ENCODE measurements at regions not wholly inside any gene's neighbourhood (a gene's known extent, or its start where the extent isn't known, plus 50 kb on each side); places are given as distances from the start of the nearest gene placed in this dataset.

DNA sequence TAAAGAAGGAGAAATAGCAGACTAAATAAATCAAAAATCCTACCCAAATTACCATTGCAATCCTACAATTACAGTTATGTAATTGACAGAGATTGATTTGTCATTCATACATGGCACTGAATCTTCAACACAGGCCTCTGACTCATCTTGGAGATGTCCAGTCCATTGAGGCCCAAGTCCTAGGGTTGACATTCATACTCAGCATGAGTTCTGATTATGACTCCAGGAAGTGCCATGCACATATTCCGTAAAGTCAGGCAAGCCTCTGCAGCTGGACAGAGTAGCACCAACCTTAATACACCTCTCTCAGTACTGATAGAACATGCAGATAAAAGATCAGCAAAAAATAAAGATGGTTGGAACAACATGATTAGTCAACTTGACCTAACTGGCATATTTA is 353.7 kb upstream of the NFE2L3 start:
- no peak overlapping the region for H3K27ac ChIP-seq
- no peaks in the 10 kb centered on the region for H3K36me3 ChIP-seq
- H3K4me1 ChIP-seq (ENCODE audit: control insufficient read depth in 1 of 2, insufficient read depth in 1 of 2, low read depth in 1 of 2, low read length in 1 of 2), result no peaks in the 10 kb centered on the region
- TF ChIP-seq, protein P1, sequence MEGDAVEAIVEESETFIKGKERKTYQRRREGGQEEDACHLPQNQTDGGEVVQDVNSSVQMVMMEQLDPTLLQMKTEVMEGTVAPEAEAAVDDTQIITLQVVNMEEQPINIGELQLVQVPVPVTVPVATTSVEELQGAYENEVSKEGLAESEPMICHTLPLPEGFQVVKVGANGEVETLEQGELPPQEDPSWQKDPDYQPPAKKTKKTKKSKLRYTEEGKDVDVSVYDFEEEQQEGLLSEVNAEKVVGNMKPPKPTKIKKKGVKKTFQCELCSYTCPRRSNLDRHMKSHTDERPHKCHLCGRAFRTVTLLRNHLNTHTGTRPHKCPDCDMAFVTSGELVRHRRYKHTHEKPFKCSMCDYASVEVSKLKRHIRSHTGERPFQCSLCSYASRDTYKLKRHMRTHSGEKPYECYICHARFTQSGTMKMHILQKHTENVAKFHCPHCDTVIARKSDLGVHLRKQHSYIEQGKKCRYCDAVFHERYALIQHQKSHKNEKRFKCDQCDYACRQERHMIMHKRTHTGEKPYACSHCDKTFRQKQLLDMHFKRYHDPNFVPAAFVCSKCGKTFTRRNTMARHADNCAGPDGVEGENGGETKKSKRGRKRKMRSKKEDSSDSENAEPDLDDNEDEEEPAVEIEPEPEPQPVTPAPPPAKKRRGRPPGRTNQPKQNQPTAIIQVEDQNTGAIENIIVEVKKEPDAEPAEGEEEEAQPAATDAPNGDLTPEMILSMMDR (IDR thresholded peaks at IDR 0.05), result no peak
- H3K9me3 ChIP-seq, result no peaks in the 10 kb centered on the region
- H3K27me3 ChIP-seq, result peaks cover 14% of the 10 kb centered on the region
- no peak overlapping the region for H3K4me3 ChIP-seq (ENCODE audit: low read depth in 1 of 2, low read length in 1 of 2)

DNA sequence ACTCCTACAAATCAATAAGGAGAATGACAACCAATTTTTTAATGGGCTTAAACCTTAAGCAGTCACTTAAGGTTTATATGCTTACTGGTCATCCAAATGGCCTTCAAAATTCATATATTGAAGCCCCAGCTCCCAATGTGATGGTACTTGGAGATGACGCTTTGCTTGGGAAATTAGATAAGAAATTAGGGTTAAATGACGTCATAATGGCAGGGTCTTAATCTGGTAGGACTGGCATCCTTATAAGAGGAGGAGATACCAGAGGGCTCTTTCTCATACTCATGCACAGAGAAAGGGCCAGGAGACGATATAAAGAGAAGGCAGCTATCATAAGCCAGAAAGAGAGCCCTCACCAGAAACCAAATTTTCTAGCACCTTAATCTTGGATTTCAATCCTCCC is 350.8 kb upstream of the NFE2L3 start:
- H3K27ac ChIP-seq, result no peak overlapping the region
- TF ChIP-seq, protein P1 (IDR thresholded peaks at IDR 0.05), result no peak
- no peaks in the 10 kb centered on the region for H3K36me3 ChIP-seq
- no peaks in the 10 kb centered on the region for H3K4me1 ChIP-seq (ENCODE audit: control insufficient read depth in 1 of 2, insufficient read depth in 1 of 2, low read depth in 1 of 2, low read length in 1 of 2)
- H3K27me3 ChIP-seq, result peaks cover 23% of the 10 kb centered on the region
- H3K4me3 ChIP-seq (ENCODE audit: low read depth in 1 of 2, low read length in 1 of 2), result no peak overlapping the region
- H3K9me3 ChIP-seq, result no peaks in the 10 kb centered on the region

DNA sequence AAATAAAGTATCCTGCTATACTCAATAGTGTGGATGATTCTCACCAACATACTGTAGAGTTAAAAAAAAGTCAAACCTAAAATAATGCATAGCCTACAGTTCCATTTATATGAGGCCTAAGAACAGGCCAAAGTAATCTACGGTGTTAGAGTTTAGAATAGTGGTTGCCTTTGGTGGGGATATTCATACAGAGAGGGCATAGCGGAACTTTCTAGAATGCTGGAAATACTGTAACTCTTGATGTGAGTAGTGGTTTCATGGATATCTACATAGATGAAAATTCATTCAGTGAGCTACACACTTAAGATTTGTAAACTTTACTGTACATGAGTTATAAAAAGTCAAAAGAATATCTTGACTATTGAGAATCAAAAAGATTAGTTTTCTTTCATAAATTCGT is 349.9 kb upstream of the NFE2L3 start:
- Histone ChIP-seq H3K27ac (no peak overlapping the region), H3K36me3 (no peaks in the 10 kb centered on the region), H3K9me3 (no peaks in the 10 kb centered on the region), H3K4me3 (ENCODE audit: low read depth in 1 of 2, low read length in 1 of 2) (no peak overlapping the region), H3K27me3 (peaks cover 26% of the 10 kb centered on the region), H3K4me1 (ENCODE audit: control insufficient read depth in 1 of 2, insufficient read depth in 1 of 2, low read depth in 1 of 2, low read length in 1 of 2) (no peaks in the 10 kb centered on the region)
- TF ChIP-seq, protein P1 (IDR thresholded peaks at IDR 0.05), result no peak

DNA sequence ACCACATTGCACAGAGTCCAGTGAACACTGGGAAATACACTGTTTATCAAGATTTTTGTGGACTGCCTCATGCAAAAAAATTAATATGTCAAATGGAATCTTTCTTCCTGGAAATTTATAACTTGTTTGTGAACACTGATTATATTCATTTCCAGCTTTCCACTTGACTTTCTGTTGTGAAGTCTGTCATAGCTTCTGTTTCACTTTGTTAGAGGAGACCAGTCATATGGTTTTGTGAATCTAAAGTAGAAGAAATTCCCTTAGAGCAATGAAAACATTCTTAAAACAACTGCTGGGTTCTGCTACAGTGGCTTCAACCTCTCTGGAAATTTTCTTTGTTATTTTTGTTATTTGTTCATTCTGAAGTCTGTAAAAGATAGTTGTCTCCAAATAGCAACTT is 349.5 kb upstream of the NFE2L3 start:
- peaks cover 23% of the 10 kb centered on the region for H3K27me3 ChIP-seq
- no peaks in the 10 kb centered on the region for H3K4me1 ChIP-seq (ENCODE audit: control insufficient read depth in 1 of 2, insufficient read depth in 1 of 2, low read depth in 1 of 2, low read length in 1 of 2)
- H3K4me3 ChIP-seq (ENCODE audit: low read depth in 1 of 2, low read length in 1 of 2), result no peak overlapping the region
- TF ChIP-seq, protein P1 (IDR thresholded peaks at IDR 0.05), result no peak
- H3K36me3 ChIP-seq, result no peaks in the 10 kb centered on the region
- H3K9me3 ChIP-seq, result no peaks in the 10 kb centered on the region
- no peak overlapping the region for H3K27ac ChIP-seq

DNA sequence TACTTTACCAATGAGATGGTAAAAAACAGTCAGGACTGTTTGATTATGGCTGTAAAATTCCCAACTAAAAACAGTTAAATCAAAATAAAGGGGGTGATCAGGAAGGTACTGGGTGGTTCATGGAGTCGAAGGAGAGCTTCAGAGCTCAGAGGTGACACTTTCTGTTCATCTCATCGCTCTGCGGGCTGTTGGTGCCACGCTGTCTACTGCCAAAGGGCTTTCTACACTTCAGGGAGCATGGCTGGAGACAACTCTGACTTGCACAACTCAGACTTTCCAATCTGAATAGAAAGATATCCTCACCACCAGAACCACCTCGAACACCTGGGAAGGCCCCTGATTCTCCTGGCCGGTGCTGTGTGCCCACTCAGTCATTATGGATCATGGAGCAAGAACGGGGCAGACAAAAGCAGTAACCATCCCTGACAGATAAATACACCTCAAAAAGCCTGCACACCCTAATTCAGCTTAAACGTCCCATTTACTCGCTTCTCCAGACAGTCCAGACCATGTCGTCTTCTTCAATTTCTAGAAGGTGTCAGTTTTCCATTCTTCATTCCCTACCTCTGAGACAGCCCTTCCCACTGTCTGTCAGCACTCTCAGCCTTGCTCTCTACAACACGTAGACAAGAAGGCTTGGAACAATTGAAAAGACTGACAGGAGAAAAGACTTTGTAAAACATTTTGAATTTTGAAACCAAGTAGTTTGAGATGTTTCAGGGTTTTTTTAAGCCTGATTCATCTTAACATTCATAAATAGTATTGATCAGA is 348.7 kb upstream of the NFE2L3 start:
- Histone ChIP-seq H3K9me3 (no peaks in the 10 kb centered on the region), H3K27me3 (peaks cover 23% of the 10 kb centered on the region), H3K4me1 (ENCODE audit: control insufficient read depth in 1 of 2, insufficient read depth in 1 of 2, low read depth in 1 of 2, low read length in 1 of 2) (no peaks in the 10 kb centered on the region), H3K36me3 (no peaks in the 10 kb centered on the region), H3K4me3 (ENCODE audit: low read depth in 1 of 2, low read length in 1 of 2) (no peak overlapping the region), H3K27ac (no peak overlapping the region)
- TF ChIP-seq, protein P1 (IDR thresholded peaks at IDR 0.05), result no peak

Measured in neutrophil (primary cell).